ENCODE measurements at regions not wholly inside any gene's neighbourhood (a gene's known extent, or its start where the extent isn't known, plus 50 kb on each side); places are given as distances from the start of the nearest gene placed in this dataset.

- Histone ChIP-seq H3K9ac (ENCODE audit: insufficient read depth in 1 of 2, low read length in 2 of 2) (no peak overlapping the region), H3K27ac (ENCODE audit: low read depth in 1 of 2, low read length in 1 of 2) (no peak overlapping the region), H3K4me3 (no peak overlapping the region), H3K4me1 (ENCODE audit: control insufficient read depth in 5 of 5, insufficient read depth in 5 of 5, low read length in 5 of 5) (no peaks in the 10 kb centered on the region), H3K36me3 (ENCODE audit: control insufficient read depth in 4 of 4, insufficient read depth in 4 of 4, low read length in 4 of 4) (no peaks in the 10 kb centered on the region), H3K9me3 (ENCODE audit: control insufficient read depth in 4 of 4, insufficient read depth in 3 of 4, low read length in 3 of 4) (no peaks in the 10 kb centered on the region), H3K27me3 (ENCODE audit: control insufficient read depth in 3 of 3, insufficient read depth in 3 of 3, low read length in 2 of 3) (no peaks in the 10 kb centered on the region)
- ATAC-seq (ENCODE audit: insufficient read depth, low FRiP score), result no peak
- no peak for DNase-seq
- 85 to 90% methylated on average over 1 of the region's 1 CpG for WGBS, 2 donors
- no peak for TF ChIP-seq CTCF (IDR thresholded peaks at IDR 0.05; ENCODE audit: control extremely low read depth, extremely low read depth)
Measured at GRCh38 chr16:76007645-76008044, 269.6 kb upstream of the CNTNAP4 start.

- no peak overlapping the region for H3K4me3 ChIP-seq
- H3K36me3 ChIP-seq (ENCODE audit: control insufficient read depth in 4 of 4, insufficient read depth in 4 of 4, low read length in 4 of 4), result no peaks in the 10 kb centered on the region
- H3K9me3 ChIP-seq (ENCODE audit: control insufficient read depth in 4 of 4, insufficient read depth in 3 of 4, low read length in 3 of 4), result peaks cover 0 to 8% (median 2%) of the 10 kb centered on the region in 4 donors
- H3K9ac ChIP-seq (ENCODE audit: insufficient read depth in 1 of 2, low read length in 2 of 2), result no peak overlapping the region
- TF ChIP-seq CTCF (IDR thresholded peaks at IDR 0.05; ENCODE audit: control extremely low read depth, extremely low read depth), result no peak
- H3K4me1 ChIP-seq (ENCODE audit: control insufficient read depth in 5 of 5, insufficient read depth in 5 of 5, low read length in 5 of 5), result no peaks in the 10 kb centered on the region
- no peak overlapping the region for H3K27ac ChIP-seq (ENCODE audit: low read depth in 1 of 2, low read length in 1 of 2)
- no peak for ATAC-seq (ENCODE audit: insufficient read depth, low FRiP score)
- peaks cover 0 to 5% (median 0%) of the 10 kb centered on the region in 3 donors for H3K27me3 ChIP-seq (ENCODE audit: control insufficient read depth in 3 of 3, insufficient read depth in 3 of 3, low read length in 2 of 3)
- no peak for DNase-seq
- WGBS, 2 donors, result 80 to 87% methylated on average over 2 of the region's 2 CpGs
Measured at GRCh38 chr16:76023835-76024234, 253.4 kb upstream of the CNTNAP4 start.

- Histone ChIP-seq H3K9ac (ENCODE audit: insufficient read depth in 1 of 2, low read length in 2 of 2) (no peak overlapping the region), H3K4me1 (ENCODE audit: control insufficient read depth in 5 of 5, insufficient read depth in 5 of 5, low read length in 5 of 5) (no peaks in the 10 kb centered on the region), H3K27ac (ENCODE audit: low read depth in 1 of 2, low read length in 1 of 2) (no peak overlapping the region), H3K4me3 (no peak overlapping the region), H3K36me3 (ENCODE audit: control insufficient read depth in 4 of 4, insufficient read depth in 4 of 4, low read length in 4 of 4) (no peaks in the 10 kb centered on the region), H3K9me3 (ENCODE audit: control insufficient read depth in 4 of 4, insufficient read depth in 3 of 4, low read length in 3 of 4) (peaks cover 0 to 3% (median 2%) of the 10 kb centered on the region in 4 donors), H3K27me3 (ENCODE audit: control insufficient read depth in 3 of 3, insufficient read depth in 3 of 3, low read length in 2 of 3) (no peaks in the 10 kb centered on the region)
- ATAC-seq (ENCODE audit: insufficient read depth, low FRiP score) (no peak), DNase-seq (no peak)
- TF ChIP-seq CTCF (IDR thresholded peaks at IDR 0.05; ENCODE audit: control extremely low read depth, extremely low read depth), result no peak
- 49% methylated on average over 2 of the region's 2 CpGs for WGBS, 2 donors
Measured at GRCh38 chr16:76035689-76036088, 241.5 kb upstream of the CNTNAP4 start.

- ATAC-seq (ENCODE audit: insufficient read depth, low FRiP score) (no peak), DNase-seq (no peak)
- peaks cover 0 to 3% (median 2%) of the 10 kb centered on the region in 4 donors for H3K9me3 ChIP-seq (ENCODE audit: control insufficient read depth in 4 of 4, insufficient read depth in 3 of 4, low read length in 3 of 4)
- H3K36me3 ChIP-seq (ENCODE audit: control insufficient read depth in 4 of 4, insufficient read depth in 4 of 4, low read length in 4 of 4), result no peaks in the 10 kb centered on the region
- H3K4me1 ChIP-seq (ENCODE audit: control insufficient read depth in 5 of 5, insufficient read depth in 5 of 5, low read length in 5 of 5), result no peaks in the 10 kb centered on the region
- no peak overlapping the region for H3K27ac ChIP-seq (ENCODE audit: low read depth in 1 of 2, low read length in 1 of 2)
- H3K4me3 ChIP-seq, result no peak overlapping the region
- TF ChIP-seq CTCF (IDR thresholded peaks at IDR 0.05; ENCODE audit: control extremely low read depth, extremely low read depth), result no peak
- no peak overlapping the region for H3K9ac ChIP-seq (ENCODE audit: insufficient read depth in 1 of 2, low read length in 2 of 2)
- no peaks in the 10 kb centered on the region for H3K27me3 ChIP-seq (ENCODE audit: control insufficient read depth in 3 of 3, insufficient read depth in 3 of 3, low read length in 2 of 3)
- 78 to 84% methylated on average over 1 of the region's 1 CpG for WGBS, 2 donors
Measured at GRCh38 chr16:76038097-76038496, 239.1 kb upstream of the CNTNAP4 start.
